HUDEP-2 (cell line): ENCODE measurements at regions not wholly inside any gene's neighbourhood (a gene's known extent, or its start where the extent isn't known, plus 50 kb on each side); places are given as distances from the start of the nearest gene placed in this dataset.

Source experiments
- DNase-seq, 76 experiments: peaks; one replicate each; lab custom pipeline; 2025; ENCODE audit not compliant: unreplicated experiment in 76 of 76; lab: John Stamatoyannopoulos, UW

DNA sequence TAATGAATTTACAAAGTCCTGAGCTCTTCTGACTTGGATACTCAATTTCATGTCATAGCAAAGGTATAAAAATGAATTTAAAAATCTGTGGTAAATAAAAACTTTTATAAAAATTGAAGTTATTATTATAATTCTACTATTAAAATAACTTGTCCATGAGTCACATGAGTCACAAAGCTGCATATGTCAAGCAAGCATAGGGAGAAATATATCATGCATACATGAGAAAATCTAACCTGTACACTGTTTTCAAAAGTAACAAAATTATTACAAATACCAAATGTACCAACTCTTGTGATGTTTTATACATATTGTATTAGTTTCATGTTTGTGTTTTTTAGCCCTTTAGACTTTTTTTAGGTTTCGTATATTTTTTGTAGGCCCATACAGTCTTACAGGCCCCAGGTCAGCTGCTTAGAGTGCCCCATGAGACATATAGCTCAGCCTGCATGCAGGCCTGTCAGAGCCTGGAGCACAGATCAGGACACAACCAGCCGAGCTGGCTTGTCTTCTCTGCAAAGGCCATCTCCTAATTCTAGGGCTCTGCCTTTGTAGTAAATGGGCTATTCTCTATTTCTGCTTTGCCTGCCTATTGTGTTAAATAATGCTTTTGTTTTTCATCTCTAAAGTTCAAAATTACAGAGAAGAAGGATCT is 818.7 kb upstream of the TENM3 start:
- DNase-seq: no peak

DNA sequence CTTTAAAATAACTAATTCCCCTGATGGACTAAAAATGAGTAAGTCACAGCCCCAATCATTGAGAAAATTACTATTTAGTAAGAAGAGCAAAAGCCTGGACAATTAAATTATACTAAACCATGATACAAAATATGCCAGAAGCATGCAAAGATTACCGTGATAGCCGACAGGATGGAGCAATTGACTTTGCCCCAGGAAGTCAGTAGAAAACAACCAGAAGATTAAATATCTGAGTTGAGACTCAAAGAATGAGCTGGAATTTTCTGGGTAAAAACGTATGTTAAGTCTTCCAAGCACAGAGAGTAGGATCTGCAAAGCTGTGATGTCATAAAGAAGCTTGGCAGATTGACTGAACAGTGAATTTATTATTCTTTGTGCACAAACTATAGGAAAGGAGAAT is 816.1 kb upstream of the TENM3 start:
- DNase-seq: no peak

DNA sequence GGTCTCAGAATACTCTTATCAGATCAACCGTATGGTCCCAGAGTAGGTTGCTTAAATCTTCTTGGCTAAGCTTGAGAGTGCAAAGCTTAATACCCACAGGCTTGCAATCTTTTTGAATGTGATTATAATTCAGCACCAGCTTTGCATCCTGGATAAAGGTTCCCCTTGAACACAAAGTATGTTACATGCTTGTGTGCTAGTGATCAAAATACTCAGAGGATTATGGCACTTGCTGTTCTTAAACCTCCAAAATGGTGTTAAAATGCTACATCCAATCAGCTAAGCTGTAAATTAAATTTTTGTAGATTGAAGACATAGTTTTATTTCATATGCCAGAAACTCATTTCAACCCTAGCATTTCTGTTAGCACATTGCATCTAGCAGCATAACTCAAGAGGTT is 812.2 kb upstream of the TENM3 start:
- DNase-seq: no peak

DNA sequence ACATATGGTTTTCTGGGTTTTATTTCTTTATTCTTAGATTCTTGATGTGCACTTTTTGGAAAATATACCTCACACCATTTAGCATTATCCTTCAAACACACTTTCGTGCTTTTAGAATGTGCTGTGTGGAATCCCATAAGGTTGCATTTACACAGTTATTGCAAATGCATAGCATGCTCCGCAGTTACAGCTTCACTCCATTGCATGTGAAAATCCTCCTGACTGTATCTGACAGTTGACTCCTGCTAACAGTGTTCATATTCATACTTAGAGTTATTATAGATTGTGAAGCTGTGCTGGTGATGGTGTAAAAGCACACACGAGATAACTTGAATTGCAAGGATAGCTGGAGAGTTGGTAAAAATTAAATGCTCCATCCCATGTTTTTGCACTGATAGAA is 811.5 kb upstream of the TENM3 start:
- no peak for DNase-seq

DNA sequence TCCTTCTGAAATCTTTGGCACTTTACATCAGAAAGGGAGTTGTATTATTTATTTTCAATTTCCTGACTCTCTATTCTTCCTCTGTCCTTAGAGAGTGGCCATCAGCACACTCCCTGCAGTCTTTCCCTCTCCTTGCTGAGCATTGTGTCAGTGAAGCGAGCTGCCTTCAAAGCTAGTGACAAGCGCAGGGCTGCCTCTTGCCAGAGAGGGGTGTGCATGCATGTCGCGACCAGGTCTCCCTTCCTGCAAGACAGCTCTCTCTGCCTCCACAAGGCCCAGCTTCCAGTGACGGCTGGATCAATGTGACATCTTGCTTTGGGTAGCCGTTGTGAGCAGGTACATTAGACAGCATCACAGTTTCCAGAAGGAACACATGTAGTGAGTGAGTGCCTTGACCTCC is 810.9 kb upstream of the TENM3 start:
- no peak for DNase-seq

DNA sequence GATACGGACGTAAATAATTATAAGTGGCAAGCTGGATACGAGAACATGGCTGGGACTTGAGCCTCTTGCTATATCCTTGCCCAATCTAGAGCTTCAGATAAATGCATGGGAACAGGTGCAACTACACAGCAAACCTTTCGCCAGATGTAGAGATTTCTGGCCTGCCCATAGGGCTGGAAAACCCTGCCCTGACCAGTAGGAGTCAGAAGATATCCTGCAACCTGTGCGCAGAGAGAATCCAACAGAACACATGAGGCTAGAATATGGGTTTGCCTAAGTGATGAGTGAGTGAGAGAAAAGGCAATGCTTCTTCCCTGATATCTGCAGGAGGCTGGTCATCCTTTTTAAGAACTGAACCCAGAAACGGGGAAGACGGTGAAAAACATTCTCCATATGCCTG is 805.3 kb upstream of the TENM3 start:
- no peak for DNase-seq

DNA sequence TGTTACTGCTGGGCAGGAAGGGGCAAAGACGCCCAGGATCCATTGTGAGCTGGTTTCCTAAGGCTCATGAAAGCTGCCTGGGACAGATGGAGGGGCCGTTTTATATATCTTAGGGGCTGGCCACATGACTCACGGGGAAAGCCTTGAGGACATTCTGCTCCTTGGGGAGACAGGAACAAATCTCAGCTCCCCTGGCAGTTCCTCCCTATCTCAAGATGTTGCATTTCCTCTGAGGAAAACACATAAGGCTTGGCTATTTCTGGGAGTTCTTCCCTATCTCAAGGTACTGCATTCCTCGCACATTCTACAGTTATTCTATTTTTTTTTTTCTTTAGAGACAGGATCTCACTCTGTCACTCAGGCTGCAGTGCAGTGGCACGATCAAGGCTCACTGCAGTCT is 804.6 kb upstream of the TENM3 start:
- DNase-seq: no peak

DNA sequence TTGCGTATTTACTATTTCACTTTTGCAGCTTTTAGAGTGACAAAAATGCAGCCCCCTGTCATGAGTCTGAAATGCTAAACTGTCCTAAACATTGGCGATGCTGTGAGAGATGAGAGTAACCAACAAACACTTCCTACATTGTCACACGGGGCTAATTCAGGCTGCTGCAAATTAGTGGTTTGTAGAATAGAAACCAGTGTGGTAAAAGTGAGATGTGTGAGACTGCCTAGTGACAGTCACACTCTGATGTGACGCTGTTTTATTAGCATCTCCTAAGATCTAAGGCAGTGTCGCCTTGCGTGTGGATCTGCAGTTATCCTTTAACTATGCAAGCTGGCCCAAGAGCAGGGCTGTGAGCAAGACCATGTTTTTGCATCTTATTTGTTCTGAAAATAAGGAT is 800.2 kb upstream of the TENM3 start:
- no peak for DNase-seq

DNA sequence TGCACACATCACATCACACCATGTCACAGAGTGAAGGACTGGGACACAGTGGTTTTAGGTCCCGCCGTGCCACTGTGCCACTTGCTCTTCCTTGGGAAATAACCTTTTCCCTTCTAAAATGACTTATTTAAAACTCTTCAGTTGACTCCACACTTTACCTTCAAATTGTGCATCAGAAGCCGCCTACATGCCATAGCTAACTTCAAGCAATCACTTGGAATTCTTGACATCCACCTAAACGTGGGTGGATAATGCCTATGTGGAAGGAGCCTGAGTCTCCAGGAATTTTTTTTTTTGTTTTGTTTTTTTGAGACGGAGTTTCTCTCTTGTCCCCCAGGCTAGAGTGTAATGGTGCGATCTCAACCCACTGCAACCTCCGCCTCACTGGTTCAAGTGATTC is 777.4 kb upstream of the TENM3 start:
- no peak for DNase-seq

DNA sequence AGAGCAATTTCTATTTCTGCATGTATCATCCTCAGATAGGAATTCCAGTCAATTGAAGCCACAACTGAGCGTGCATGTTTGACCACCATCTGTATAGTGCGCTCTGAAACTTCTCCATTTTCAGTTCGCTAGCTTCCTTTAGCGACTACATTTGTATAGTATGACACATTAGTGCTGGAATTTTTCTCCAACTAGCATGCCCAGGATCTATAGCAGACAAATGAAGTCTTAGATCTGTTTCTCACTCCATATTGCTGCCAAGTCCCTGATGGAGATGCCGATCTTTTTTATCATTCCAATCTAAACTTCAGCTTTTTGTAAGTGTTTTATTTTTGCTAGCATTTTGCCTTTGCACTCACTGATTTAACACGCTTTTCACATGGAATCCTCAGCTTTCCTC is 774.8 kb upstream of the TENM3 start:
- DNase-seq: no peak

DNA sequence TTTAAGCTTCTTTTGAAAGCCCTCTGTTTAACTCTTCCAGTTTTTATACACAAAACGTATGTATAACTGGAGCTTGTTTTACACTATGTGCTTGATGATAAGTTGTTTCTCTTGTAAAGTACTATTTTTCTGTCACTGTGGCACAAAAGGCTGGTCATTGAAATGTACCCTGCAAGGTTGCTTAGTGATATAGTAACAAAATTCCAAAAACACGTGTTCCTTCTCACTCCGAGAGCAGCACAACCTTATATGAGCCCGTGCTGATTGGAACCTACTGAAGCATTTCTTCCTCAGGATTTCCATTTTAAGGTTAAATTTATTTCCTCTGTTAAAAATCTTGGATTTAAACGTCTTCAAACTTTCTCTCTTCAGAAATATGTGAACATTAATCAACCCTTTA is 772.9 kb upstream of the TENM3 start:
- DNase-seq: no peak

DNA sequence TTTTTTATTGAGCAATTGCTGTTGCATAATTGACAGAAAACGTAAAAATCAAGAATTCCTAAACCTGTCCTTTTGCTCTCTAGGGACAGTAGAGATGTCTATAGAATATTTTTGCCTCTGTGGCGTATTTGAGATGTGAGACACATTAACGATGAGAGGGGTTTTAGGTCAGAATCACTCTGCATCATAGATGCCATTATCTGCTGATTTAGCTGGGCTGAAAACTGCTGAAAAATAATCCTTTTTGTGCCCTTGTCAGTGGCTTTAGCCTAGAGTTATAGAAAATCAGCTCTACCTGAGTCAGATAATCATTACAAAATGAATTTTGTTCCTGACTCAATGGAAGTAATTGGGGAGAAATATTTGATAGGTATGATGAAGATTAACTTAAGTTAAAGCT is 767.8 kb upstream of the TENM3 start:
- DNase-seq: no peak

DNA sequence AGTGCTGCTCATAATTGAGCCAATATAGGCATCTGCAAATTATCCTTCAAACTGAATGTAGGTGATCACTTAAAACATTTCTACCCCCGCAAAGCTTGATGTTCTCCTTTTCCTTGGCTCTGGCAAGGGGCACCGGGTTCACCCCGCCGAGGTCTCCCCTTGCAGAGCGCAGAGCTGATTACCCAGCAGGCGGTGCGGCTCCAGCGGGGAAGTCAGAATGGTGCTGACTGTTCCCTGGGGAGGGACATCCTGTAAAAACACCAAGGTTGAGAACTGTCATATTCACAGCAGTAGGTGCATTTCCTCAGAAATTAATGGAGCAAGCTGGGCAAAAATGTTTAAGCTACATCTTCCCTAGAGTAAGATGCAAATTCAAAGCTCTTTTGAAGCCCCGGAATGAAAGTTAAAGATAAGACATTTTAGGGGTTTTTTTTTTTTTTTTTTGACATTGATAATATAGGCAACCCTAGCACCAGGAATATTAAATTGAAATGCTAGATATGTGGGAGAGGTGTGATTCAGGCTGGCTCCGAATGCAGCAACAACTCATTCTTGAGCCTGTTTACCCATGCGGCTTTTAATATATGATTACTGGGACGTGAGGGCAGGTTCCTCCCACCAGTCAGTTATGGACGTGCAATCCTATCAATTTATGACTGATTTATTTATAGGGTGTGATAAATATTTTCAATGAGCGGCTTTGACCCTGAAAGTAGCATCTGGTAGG is 767.3 kb upstream of the TENM3 start:
- no peak for DNase-seq

DNA sequence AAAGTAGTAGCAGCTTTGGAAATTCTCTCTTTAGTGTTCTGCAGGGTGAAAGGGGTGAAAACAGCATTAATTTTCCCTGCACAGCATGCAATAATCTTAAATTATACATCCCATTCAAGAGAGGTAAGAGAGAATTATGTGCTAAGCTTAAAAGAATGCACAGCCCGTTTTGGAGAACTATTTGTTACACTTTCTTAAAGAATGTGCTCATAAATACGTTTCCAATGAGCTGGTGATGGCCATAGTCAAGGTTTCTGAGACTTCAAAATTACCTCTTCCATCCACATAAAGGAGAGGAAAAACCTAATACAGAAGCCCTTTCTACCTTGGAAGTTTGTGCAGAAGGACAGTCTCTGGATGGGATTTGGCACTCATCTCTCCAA is 766.7 kb upstream of the TENM3 start:
- DNase-seq: no peak

DNA sequence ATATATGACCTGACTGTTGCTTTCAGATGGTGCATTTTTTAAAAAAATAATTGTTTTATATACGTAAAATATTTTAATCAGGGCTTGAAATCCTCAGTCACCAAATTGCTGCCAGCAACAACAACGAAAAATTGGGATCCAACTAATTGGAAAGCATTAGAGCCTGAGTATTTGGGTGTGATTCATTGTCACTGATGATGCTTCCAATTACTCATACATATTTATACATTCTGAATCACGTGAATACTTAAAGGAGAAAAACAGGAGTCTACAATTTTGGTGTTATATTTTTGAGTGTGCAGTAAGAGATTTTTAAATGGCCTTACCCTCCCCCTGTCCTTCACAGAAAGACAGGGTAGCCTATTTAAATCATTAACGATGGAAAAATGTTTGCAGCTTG is 765.6 kb upstream of the TENM3 start:
- no peak for DNase-seq

DNA sequence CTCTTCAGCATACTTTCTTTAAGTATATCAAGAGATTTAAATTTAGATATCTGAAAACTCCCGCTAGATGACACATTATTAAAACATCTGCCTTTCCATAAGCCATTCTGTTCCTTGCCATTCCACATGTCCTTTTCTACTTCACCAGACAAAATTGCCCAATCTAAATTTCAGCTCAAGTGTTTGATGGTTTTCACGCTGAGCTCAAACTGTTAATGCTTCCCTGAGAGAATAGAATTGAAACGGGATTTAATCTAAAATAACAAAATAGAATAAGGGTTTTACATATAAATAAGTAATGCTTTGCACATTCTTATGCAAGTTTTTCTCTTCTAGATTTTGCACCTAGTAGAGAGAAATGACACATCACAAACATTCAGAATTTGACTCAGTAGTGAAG is 764.5 kb upstream of the TENM3 start:
- DNase-seq: no peak

DNA sequence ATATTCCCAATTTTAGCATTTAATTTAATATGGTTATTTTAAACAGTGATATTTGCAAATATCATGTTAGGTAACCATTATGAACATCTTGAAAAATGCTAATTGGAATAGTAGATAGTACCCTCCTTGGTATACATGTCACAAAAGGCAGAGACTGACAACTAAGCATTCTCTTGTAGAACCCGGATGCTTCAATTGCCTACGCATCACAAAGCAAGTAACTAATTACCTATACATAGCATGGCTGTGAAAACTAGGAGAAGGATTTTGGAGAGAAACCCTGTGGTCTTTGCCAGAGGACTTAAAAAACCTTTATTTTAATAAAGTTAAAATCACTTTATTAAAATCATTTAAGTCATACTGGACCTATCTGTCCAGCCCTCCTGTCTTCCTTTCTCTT is 764.1 kb upstream of the TENM3 start:
- no peak for DNase-seq

DNA sequence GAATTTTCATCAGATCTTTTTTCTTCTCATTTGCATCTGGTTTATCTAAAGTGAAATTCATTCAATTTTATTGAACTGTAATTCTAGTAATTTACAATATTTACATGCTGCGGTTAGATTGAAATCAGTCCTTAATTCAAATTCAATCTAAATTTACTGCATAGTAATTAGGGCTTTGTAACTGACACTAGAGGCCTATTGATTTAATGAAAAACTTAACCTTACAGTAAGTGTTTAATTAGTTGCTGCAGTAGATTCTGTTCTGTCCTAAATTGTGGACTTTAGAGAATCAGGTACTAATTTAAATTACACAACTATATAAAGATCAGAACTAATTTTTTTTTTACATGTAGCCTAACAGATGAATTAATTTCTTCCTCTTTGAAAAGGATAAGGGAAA is 758.8 kb upstream of the TENM3 start:
- DNase-seq: no peak

DNA sequence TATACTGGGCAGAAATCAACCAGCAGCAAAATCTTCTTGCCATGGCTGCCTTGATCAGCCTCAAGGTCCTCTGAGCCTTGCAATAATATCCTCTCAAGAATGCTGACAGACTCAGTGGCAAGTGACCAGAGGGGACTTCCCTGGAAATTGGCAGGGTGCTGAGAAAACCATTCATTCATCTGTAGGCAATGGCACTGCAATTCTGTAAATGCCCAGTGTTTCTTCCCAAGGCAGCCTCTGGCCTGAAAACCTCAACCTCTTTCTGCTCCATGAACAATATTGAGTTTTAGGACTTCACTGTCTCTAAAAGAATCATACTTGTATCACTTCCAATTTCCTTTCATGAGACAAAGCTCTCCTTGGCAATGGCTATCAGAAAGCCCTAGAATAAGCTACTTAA is 754.3 kb upstream of the TENM3 start:
- DNase-seq: no peak

DNA sequence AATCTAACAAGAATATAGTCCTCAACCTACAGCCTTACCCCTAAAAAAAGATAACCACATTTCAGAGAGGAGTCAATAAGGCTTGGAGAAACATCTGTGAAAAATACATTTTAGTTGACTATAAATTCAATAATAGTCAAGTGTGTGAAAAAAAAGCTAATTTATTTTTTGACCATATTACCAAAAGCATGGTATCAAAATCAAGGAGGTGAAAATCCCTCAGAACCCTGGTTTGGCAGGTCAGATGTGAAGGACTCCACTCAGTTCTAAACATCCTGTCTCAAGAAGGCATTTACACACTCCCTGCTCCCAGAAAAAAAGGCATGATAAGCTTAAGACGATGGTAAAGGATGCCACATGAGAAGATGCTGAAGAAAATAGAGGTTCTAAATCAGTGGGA is 745.1 kb upstream of the TENM3 start:
- DNase-seq: no peak

DNA sequence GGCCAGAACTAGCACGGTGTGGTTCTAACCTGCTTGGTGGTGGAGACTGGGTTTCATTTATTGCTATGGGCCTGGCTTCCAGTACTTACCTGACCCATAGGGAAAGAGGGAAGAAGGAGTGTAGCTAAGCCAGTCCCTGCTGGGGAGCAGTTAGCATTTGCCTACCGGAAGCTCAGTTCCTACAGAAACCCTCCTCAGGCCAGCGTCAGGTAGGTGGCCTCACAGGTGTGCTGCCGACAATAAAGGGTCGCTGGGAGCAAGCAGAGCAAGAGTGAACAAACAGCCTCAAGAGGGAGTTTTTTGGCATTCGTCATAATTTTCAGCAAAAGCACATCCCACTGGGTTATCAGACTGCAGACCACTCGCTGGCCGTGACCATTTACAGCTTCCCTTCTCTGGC is 740.6 kb upstream of the TENM3 start:
- DNase-seq: no peak

DNA sequence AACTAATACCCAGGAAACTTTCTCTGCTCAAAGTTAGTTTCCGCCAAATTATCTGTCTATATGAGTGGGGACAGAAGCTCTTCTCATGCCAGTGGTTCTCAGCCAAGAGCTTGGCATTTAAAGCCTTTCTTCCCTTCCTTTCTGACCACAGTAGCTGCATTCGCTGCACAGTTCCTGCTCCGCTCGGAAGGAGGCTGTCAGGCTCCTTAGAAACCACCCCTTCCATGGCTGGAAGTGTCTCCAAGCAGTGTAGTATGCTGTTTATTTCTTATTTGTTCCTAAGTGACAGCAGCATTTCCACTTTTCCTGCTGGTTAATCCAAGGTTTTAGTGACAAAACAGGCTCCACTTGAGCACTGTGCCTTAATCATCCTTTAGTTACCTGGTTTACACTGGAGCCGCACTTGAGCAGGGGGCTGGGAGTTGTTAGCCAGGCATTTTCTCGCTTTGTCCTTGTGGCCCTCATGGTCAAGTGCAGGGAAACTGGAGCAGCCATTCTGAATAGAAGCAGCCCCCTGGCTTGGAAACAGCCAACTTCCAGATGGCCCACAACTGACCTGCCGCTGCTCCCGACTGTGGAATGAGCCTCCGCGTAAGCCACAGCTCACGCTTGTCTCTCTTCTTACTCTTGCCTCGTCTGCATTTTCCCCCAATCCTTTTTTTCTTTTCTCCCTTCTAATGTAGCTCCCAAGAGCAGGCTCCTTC is 739.4 kb upstream of the TENM3 start:
- no peak for DNase-seq
